Heart left ventricle (tissue), 16 donors: ENCODE measurements at regions not wholly inside any gene's neighbourhood (a gene's known extent, or its start where the extent isn't known, plus 50 kb on each side); places are given as distances from the start of the nearest gene placed in this dataset.
A peak's percentile ranks its signal among the peaks of the same experiment; 100 is the strongest.

ENCODE experiments used
- ATAC-seq, 4 donors: fragments of 200-7000 bp; cut with Tn5 transposase; one replicate each; pipeline ENCODE4 v1.9.1; 2020 to 2022; ENCODE audit warnings: moderate library complexity in 4 of 4, mild to moderate bottlenecking in 3 of 4, moderate number of reproducible peaks in 1 of 4
- DNase-seq, 5 donors: peaks; one replicate each; pipeline ENCODE4 v3.0.0-alpha.2; 2020
- H3K27ac ChIP-seq, 12 donors: fragments of 200-600 bp; sonication (generic) in 4 of 12; one replicate each; pipeline versions ENCODE4 v1.5.0 to v1.8.0; 2016 to 2022; ENCODE audit warnings: mild to moderate bottlenecking in 2 of 12
- H3K27me3 ChIP-seq, 9 donors: fragments of 200-600 bp; sonication (generic) in 2 of 9; one replicate each; pipeline versions ENCODE4 v1.5.1 to v1.8.0; 2016 to 2022; ENCODE audit warnings: mild to moderate bottlenecking in 3 of 9
- H3K36me3 ChIP-seq, 9 donors: fragments of 200-600 bp; sonication (generic) in 2 of 9; one replicate each; pipeline versions ENCODE4 v1.5.0 to v1.8.0; 2018 to 2022; ENCODE audit warnings: mild to moderate bottlenecking in 2 of 9
- H3K4me1 ChIP-seq, 12 donors: fragments of 200-600 bp; sonication (generic) in 4 of 12; one replicate each; pipeline versions ENCODE4 v1.5.0 to v1.8.0; 2016 to 2022; ENCODE audit warnings: mild to moderate bottlenecking in 3 of 12
- H3K4me3 ChIP-seq, 12 donors: fragments of 200-600 bp; sonication (generic) in 4 of 12; one replicate each; pipeline versions ENCODE4 v1.5.0 to v1.8.0; 2017 to 2022; ENCODE audit warnings: mild to moderate bottlenecking in 9 of 12, moderate library complexity in 4 of 12
- H3K9me3 ChIP-seq, 12 donors: fragments of 200-600 bp; sonication (generic) in 4 of 12; one replicate each; pipeline versions ENCODE4 v1.5.0 to v1.8.0; 2016 to 2022; ENCODE audit warnings: mild to moderate bottlenecking in 1 of 12
- POLR2A ChIP-seq, 2 donors: fragments of 450-650 bp; IDR thresholded peaks; one replicate each; pipeline ENCODE4 v1.6.1; 2017; ENCODE audit warnings: antibody characterized with exemption in 2 of 2, mild to moderate bottlenecking in 2 of 2, moderate library complexity in 2 of 2
- WGBS, 4 donors: extraction: QIAGEN DNeasy Blood & Tissue Kit in 2 of 4; methylation state at CpG; one replicate each; pipeline versions ENCODE4 v1.1.5 to v1.1.7; 2013 to 2018; 5-methylcytosine and 5-hydroxymethylcytosine counted together
- intact Hi-C, 10 donors: fragments of 100-400 bp; cut with DNase I; formaldehyde crosslinking; loops; one replicate each; pipeline versions ENCODE4 v1.11.1 to v1.14.2; 2022
- TF ChIP-seq, protein P1 (sequence below), 12 donors: fragments of 200-600 bp; sonication (generic) in 4 of 12; IDR thresholded peaks; one replicate each; pipeline versions ENCODE4 v1.5.0 to v1.8.0; 2018 to 2022; ENCODE audit warnings: antibody characterized with exemption in 12 of 12, mild to moderate bottlenecking in 5 of 12
- donor health status: ischemic (EF 13 %, LVEDD 7.1; RV severe dilation, severe dysfunction).
- donor health status: healthy with polysubstance abuse.
- donor health status: DM: no; HTN: yes; CAD: no.
- donor health status: DM: no; HTN: no; CAD: no.
- donor health status: ischemic (EF 25% LVEDD 6.9; RV normal size, moderate dysfunction).
- donor health status: ischemic (EF 25% LVEDD 5.7; RV mildly dilated, moderate dysfunction).
- donor health status: healthy.
- donor health status: DM: yes; HTN: yes; CAD: no.
- donor health status: ischemic (EF 35%, LVEDD 5.7; RV mildly dilated, moderate dysfunction).
- donor health status: nonischemic (EF 11% LVEDD 7.7; RV severe dilation, severe dysfunction).
- donor health status: DM: yes; HTN: yes; CAD: no.
- donor health status: PGD.
- donor health status: ischemic (EF 29% LVEDD 5.4; RV normal size, mild dysfunction).
- donor health status: nonischemic (EF 23%, LVEDD 6.1; RV moderate dilation, normal function).

DNA sequence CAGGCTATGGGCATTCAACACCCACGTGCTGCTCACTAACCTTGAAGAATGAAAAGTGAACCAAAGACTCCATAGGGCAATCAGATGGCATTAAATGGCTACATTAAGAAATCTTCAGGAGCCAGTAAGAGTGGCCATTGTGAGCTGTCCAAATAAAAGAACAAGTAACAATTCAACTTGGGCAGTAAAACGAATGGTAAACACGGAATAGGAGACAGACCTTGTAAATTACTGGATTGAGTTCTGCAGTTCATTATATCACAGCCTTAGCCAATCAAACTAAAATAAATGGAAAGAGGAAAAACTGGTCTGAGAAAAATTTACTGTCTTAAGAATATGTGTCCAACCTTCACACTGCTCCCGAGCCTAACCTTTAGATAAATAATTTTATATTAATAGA lies 306.5 kb upstream of the ZNF521 start:
- no peak overlapping the region for H3K4me3 ChIP-seq
- H3K27ac ChIP-seq, result no peak overlapping the region
- peaks cover 0 to 3% (median 0%) of the 10 kb centered on the region in 9 donors for H3K27me3 ChIP-seq
- no peak for TF ChIP-seq POLR2A (IDR thresholded peaks at IDR 0.05)
- TF ChIP-seq, protein P1, sequence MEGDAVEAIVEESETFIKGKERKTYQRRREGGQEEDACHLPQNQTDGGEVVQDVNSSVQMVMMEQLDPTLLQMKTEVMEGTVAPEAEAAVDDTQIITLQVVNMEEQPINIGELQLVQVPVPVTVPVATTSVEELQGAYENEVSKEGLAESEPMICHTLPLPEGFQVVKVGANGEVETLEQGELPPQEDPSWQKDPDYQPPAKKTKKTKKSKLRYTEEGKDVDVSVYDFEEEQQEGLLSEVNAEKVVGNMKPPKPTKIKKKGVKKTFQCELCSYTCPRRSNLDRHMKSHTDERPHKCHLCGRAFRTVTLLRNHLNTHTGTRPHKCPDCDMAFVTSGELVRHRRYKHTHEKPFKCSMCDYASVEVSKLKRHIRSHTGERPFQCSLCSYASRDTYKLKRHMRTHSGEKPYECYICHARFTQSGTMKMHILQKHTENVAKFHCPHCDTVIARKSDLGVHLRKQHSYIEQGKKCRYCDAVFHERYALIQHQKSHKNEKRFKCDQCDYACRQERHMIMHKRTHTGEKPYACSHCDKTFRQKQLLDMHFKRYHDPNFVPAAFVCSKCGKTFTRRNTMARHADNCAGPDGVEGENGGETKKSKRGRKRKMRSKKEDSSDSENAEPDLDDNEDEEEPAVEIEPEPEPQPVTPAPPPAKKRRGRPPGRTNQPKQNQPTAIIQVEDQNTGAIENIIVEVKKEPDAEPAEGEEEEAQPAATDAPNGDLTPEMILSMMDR (IDR thresholded peaks at IDR 0.05), result no peak
- H3K9me3 ChIP-seq, result no peaks in the 10 kb centered on the region
- peaks cover 0 to 2% (median 0%) of the 10 kb centered on the region in 12 donors for H3K4me1 ChIP-seq
- no peak for DNase-seq
- H3K36me3 ChIP-seq, result no peaks in the 10 kb centered on the region
- intact Hi-C loops, result loop anchor here in 1 of 10 donors (10.0 kb wide), 1 partner anchor 294 kb away; no protein-coding TSS in a partner anchor
- 77 to 87% (median 83%) methylated on average over 4 of the region's 4 CpGs for WGBS, 4 donors
- ATAC-seq, result no peak

DNA sequence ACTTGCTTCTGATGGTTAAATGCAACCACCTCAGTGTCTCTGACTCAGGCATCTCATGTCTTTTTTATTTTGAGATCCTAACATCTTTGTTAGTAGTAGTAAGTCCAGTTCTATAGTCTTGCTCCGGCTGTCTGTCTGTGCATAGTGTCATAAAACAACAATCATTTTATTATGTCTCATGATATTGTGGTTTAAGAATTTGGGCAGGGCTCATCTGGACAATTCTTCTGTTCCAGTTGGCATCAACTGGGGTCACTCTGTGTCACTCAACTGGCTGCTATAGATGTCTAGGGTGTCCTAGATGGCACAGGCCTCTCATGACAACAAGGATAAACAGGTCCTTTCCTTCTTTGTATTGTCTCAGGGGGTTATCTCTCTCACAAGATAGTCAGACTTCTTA lies 299.6 kb upstream of the ZNF521 start:
- H3K4me3 ChIP-seq, result no peak overlapping the region
- no peak for DNase-seq
- ATAC-seq, result no peak
- intact Hi-C loops, result loop anchor here in 1 of 10 donors (10.0 kb wide), 1 partner anchor 287 kb away; no protein-coding TSS in a partner anchor
- no peaks in the 10 kb centered on the region for H3K27me3 ChIP-seq
- H3K36me3 ChIP-seq, result no peaks in the 10 kb centered on the region
- H3K4me1 ChIP-seq, result peaks cover 0 to 3% (median 0%) of the 10 kb centered on the region in 12 donors
- H3K27ac ChIP-seq, result no peak overlapping the region
- no peak for TF ChIP-seq POLR2A (IDR thresholded peaks at IDR 0.05)
- TF ChIP-seq, protein P1 (IDR thresholded peaks at IDR 0.05), result no peak
- H3K9me3 ChIP-seq, result no peaks in the 10 kb centered on the region
- WGBS, 4 donors, result 91 to 100% (median 92%) methylated on average over 1 of the region's 1 CpG

DNA sequence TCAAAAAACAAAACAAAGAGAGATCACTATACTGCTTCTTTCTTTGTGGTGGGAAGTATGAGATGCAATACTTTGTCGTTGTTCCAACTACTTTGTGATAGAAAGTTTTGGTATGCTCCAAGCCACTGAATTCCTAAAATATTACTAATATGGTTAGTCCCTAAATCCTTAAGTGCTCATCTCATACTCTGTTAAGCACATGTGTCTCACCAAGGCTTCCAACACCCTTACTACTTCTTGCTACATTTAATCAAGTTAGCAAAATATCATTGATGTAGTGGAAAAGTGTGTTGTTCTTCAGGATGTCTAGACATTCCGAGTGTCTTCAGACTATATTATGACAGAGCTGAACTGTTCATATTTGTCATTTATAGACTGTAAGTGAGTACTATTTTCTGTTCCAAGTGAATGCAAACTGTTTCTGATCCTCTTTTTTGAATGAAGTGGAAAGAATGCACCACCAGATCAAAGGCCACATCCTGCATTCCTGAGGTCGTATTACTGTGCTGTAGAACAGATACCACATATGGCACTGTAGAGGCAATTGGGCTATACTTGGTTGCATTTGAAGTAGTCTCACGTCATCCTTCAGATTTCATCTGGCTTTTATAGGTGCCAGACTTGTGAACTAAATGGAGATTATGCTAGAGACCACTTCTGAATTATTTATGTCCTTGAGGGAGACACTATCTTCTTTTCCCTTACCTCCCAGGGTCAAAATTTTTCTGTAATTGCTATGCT lies 298.4 kb upstream of the ZNF521 start:
- DNase-seq, result no peak
- H3K4me3 ChIP-seq, result no peak overlapping the region
- H3K4me1 ChIP-seq, result peaks cover 0 to 3% (median 0%) of the 10 kb centered on the region in 12 donors
- H3K9me3 ChIP-seq, result peaks cover 0 to under 1% (median 0%) of the 10 kb centered on the region in 12 donors
- H3K27me3 ChIP-seq, result no peaks in the 10 kb centered on the region
- ATAC-seq, result peak in 1 of 4 donors; percentile 38
- TF ChIP-seq POLR2A (IDR thresholded peaks at IDR 0.05), result no peak
- TF ChIP-seq, protein P1 (IDR thresholded peaks at IDR 0.05), result no peak
- no peaks in the 10 kb centered on the region for H3K36me3 ChIP-seq
- 43 to 54% (median 49%) methylated on average over 4 of the region's 4 CpGs for WGBS, 4 donors
- intact Hi-C loops, result loop anchor here in 1 of 10 donors (10.0 kb wide), 1 partner anchor 286 kb away; no protein-coding TSS in a partner anchor
- H3K27ac ChIP-seq, result no peak overlapping the region

DNA sequence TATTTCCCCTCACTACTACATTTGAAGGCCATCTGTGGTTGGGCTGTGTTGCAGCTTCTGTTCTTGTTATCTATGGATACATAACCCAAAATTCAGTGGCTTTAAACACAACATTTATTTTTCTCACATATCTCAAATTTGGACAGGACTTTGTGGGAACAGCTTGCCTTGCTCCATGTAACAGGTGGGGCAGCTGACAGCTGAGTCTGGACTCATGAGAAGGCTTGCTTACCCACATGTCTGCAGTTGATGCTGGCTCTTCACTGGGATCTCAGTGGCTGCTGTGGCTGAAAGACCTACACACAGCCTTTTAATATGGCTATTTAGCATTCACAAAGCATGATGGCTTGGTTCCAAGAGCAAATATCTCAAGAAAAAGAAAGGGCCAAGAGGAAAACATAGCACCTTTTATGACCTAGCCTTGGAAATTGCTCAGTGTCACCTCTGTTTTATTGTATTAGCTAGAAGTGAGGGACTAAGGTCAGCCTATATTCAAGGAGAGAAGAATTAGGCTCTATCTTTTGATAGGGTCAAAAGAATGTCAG lies 296.8 kb upstream of the ZNF521 start:
- no peak for TF ChIP-seq POLR2A (IDR thresholded peaks at IDR 0.05)
- TF ChIP-seq, protein P1 (IDR thresholded peaks at IDR 0.05), result no peak
- intact Hi-C loops, result no loop called here
- ATAC-seq, result no peak
- H3K9me3 ChIP-seq, result peaks cover 0 to 2% (median 0%) of the 10 kb centered on the region in 12 donors
- H3K27me3 ChIP-seq, result no peaks in the 10 kb centered on the region
- no peak overlapping the region for H3K4me3 ChIP-seq
- peaks cover 0 to 3% (median 0%) of the 10 kb centered on the region in 12 donors for H3K4me1 ChIP-seq
- no peaks in the 10 kb centered on the region for H3K36me3 ChIP-seq
- DNase-seq, result no peak
- H3K27ac ChIP-seq, result no peak overlapping the region
